Duodenal mucosa (tissue), 2 donors: ENCODE measurements at regions not wholly inside any gene's neighbourhood (a gene's known extent, or its start where the extent isn't known, plus 50 kb on each side); places are given as distances from the start of the nearest gene placed in this dataset.

Source experiments
- H3K27ac ChIP-seq: one replicate; pipeline ENCODE4 v1.7.0; 2013; ENCODE audit warnings: low read depth, low read length
- H3K27me3 ChIP-seq, 2 donors: one replicate each; pipeline ENCODE4 v1.7.0; 2013; ENCODE audit warnings: low read length in 2 of 2, control low read depth in 1 of 2; ENCODE audit not compliant: insufficient read depth in 2 of 2, control insufficient read depth in 1 of 2
- H3K36me3 ChIP-seq, 2 donors: one replicate each; pipeline ENCODE4 v1.7.0; 2013; ENCODE audit warnings: low read length in 2 of 2, control low read depth in 1 of 2; ENCODE audit not compliant: insufficient read depth in 2 of 2, control insufficient read depth in 1 of 2
- H3K4me1 ChIP-seq, 2 donors: one replicate each; pipeline ENCODE4 v1.7.0; 2013; ENCODE audit warnings: low read length in 2 of 2, control low read depth in 1 of 2; ENCODE audit not compliant: insufficient read depth in 2 of 2, control insufficient read depth in 1 of 2
- H3K4me3 ChIP-seq, 2 donors: one replicate each; pipeline ENCODE4 v1.7.0; 2013; ENCODE audit warnings: low read length in 2 of 2, low read depth in 1 of 2
- H3K9ac ChIP-seq, 2 donors: one replicate each; pipeline ENCODE4 v1.7.0; 2013; ENCODE audit warnings: low read length in 2 of 2, low read depth in 1 of 2
- H3K9me3 ChIP-seq, 2 donors: one replicate each; pipeline ENCODE4 v1.7.0; 2013; ENCODE audit warnings: low read length in 2 of 2, control low read depth in 1 of 2; ENCODE audit not compliant: control insufficient read depth in 1 of 2

GRCh38 chr7:130865408-130866236, 131.6 kb upstream of the KLF14 start:
- Histone ChIP-seq H3K4me3 (no peak overlapping the region), H3K4me1 (no peaks in the 10 kb centered on the region), H3K9me3 (peaks cover 6 to 10% of the 10 kb centered on the region in 2 donors), H3K9ac (no peak overlapping the region), H3K36me3 (peaks cover 16 to 33% of the 10 kb centered on the region in 2 donors), H3K27me3 (no peaks in the 10 kb centered on the region), H3K27ac (no peak overlapping the region)

GRCh38 chr7:130867039-130867438, 133.0 kb upstream of the KLF14 start:
- H3K4me3 ChIP-seq: no peak overlapping the region
- no peak overlapping the region for H3K9ac ChIP-seq
- peaks cover 16 to 28% of the 10 kb centered on the region in 2 donors for H3K36me3 ChIP-seq
- H3K27me3 ChIP-seq: no peaks in the 10 kb centered on the region
- no peak overlapping the region for H3K27ac ChIP-seq
- no peaks in the 10 kb centered on the region for H3K4me1 ChIP-seq
- peaks cover 0 to 2% of the 10 kb centered on the region in 2 donors for H3K9me3 ChIP-seq

GRCh38 chr7:130867581-130868136, 133.7 kb upstream of the KLF14 start:
- no peak overlapping the region for H3K27ac ChIP-seq
- H3K27me3 ChIP-seq: no peaks in the 10 kb centered on the region
- no peaks in the 10 kb centered on the region for H3K4me1 ChIP-seq
- no peaks in the 10 kb centered on the region for H3K9me3 ChIP-seq
- H3K9ac ChIP-seq: no peak overlapping the region
- no peak overlapping the region for H3K4me3 ChIP-seq
- peaks cover 16 to 31% of the 10 kb centered on the region in 2 donors for H3K36me3 ChIP-seq

GRCh38 chr7:130868139-130868538, 134.1 kb upstream of the KLF14 start:
- no peaks in the 10 kb centered on the region for H3K4me1 ChIP-seq
- no peak overlapping the region for H3K4me3 ChIP-seq
- no peak overlapping the region for H3K27ac ChIP-seq
- no peaks in the 10 kb centered on the region for H3K27me3 ChIP-seq
- no peaks in the 10 kb centered on the region for H3K9me3 ChIP-seq
- no peak overlapping the region for H3K9ac ChIP-seq
- H3K36me3 ChIP-seq: peaks cover 16 to 35% of the 10 kb centered on the region in 2 donors

- Histone ChIP-seq H3K9ac (no peak overlapping the region), H3K9me3 (no peaks in the 10 kb centered on the region), H3K4me1 (no peaks in the 10 kb centered on the region), H3K27me3 (no peaks in the 10 kb centered on the region), H3K4me3 (no peak overlapping the region), H3K27ac (no peak overlapping the region), H3K36me3 (peaks cover 16 to 43% of the 10 kb centered on the region in 2 donors)
Measured at GRCh38 chr7:130869918-130870317, 135.9 kb upstream of the KLF14 start.

- no peak overlapping the region for H3K4me3 ChIP-seq
- no peaks in the 10 kb centered on the region for H3K27me3 ChIP-seq
- H3K9me3 ChIP-seq: no peaks in the 10 kb centered on the region
- H3K4me1 ChIP-seq: no peaks in the 10 kb centered on the region
- no peak overlapping the region for H3K27ac ChIP-seq
- H3K36me3 ChIP-seq: peaks cover 9 to 47% of the 10 kb centered on the region in 2 donors
- no peak overlapping the region for H3K9ac ChIP-seq
Measured at GRCh38 chr7:130872341-130872740, 138.3 kb upstream of the KLF14 start.

- no peak overlapping the region for H3K9ac ChIP-seq
- no peaks in the 10 kb centered on the region for H3K4me1 ChIP-seq
- H3K36me3 ChIP-seq: peaks cover 12 to 48% of the 10 kb centered on the region in 2 donors
- H3K27me3 ChIP-seq: no peaks in the 10 kb centered on the region
- H3K4me3 ChIP-seq: no peak overlapping the region
- H3K27ac ChIP-seq: no peak overlapping the region
- no peaks in the 10 kb centered on the region for H3K9me3 ChIP-seq
Measured at GRCh38 chr7:130872756-130873448, 138.9 kb upstream of the KLF14 start.

- no peak overlapping the region for H3K27ac ChIP-seq
Measured at GRCh38 chr7:130874071-130874915, 140.3 kb upstream of the KLF14 start.

GRCh38 chr7:130875265-130875741, 141.3 kb upstream of the KLF14 start:
- Histone ChIP-seq H3K27ac (no peak overlapping the region), H3K36me3 (peaks cover 15 to 48% of the 10 kb centered on the region in 2 donors), H3K27me3 (no peaks in the 10 kb centered on the region), H3K4me1 (no peaks in the 10 kb centered on the region), H3K4me3 (no peak overlapping the region), H3K9ac (no peak overlapping the region), H3K9me3 (no peaks in the 10 kb centered on the region)

More at GRCh38 chr7:130874071-130874915, 140.3 kb upstream of the KLF14 start:
- H3K4me1 ChIP-seq: no peaks in the 10 kb centered on the region
- no peaks in the 10 kb centered on the region for H3K27me3 ChIP-seq
- H3K36me3 ChIP-seq: peaks cover 20 to 55% of the 10 kb centered on the region in 2 donors
- no peak overlapping the region for H3K9ac ChIP-seq
- no peak overlapping the region for H3K4me3 ChIP-seq
- no peaks in the 10 kb centered on the region for H3K9me3 ChIP-seq
